HG03097 (cell line): ENCODE measurements at regions not wholly inside any gene's neighbourhood (a gene's known extent, or its start where the extent isn't known, plus 50 kb on each side); places are given as distances from the start of the nearest gene placed in this dataset.

Experiments
- ATAC-seq: cut with Tn5 transposase; IDR thresholded peaks from one replicate; pipeline ENCODE4 v1.9.1; 2021; ENCODE audit not compliant: unreplicated experiment, low FRiP score

DNA sequence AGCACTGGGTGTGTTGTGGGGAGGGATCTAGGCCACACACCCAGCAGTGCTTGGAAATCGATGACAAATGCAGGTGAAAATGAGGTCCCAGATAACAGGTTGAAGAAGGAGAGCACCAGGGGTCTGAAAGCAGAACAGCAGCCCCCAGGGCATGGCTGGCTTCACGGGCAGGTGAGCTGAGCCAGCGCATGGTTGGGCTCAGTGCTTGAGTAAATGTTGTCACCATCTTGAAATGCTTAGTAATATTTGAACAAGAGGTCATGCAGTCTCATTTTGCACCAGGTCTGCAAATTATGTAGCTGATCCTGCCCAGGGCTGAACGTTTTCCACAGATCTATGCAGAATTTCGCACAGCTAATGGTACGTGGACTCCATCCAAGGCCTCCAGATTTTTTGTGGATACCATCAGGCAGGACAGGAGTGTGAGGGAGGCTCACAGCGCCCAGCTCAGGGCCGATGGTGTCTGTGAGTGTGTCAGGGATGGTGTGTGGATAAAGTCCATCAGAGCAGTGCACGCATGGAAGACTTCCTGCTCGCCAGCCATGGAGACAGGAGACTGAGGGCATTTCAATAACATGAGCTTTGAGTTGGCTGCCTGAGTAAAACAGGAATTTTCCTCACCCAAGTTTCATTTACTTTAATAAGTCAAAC, 53.1 kb upstream of the SNX9 start:
- no peak for ATAC-seq

DNA sequence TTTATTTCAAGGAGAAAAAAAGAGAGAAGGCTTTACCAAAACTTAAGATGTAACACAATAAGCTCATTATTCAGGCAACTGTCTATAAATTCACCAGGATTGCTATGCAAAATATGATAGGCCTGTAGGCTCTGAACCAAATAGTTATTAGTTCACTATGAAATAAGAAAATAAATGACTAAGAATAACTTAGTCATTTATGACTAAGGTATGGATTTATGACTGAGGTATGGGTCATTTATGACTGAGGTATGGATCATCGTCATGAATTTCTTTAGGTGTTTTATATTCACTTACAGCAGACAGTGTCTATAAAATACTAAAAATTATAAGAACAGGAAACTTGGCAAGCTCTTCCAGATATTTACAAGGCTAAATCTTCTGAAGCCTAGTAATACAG, 52.1 kb upstream of the SNX9 start:
- ATAC-seq: no peak

DNA sequence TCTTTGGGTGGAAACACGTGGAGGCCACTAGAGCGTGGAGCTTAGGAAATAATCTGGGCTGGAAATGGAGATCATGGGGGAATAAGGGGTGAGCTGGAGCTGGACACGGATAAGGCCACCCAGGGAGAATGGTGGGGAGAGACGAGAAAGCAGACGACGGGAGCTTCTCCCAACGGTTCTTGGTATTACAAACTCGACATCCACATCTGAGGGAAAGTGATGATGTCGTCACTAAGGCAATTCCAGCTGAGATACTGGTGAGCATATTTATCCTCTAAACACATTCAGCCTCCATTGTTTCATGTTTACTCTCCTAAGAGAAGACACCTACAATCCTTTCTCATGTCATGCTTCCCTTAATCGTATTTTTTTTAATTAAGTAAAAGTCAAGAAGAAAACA, 50.2 kb upstream of the SNX9 start:
- no peak for ATAC-seq
